ENCODE measurements at regions not wholly inside any gene's neighbourhood (a gene's known extent, or its start where the extent isn't known, plus 50 kb on each side); places are given as distances from the start of the nearest gene placed in this dataset.
A peak's percentile ranks its signal among the peaks of the same experiment; 100 is the strongest.
"Not testable (repeated sequence)": the region's sequence is repeated elsewhere in the genome, so short reads cannot be mapped to it uniquely, and the experiment has no call there.

- Histone ChIP-seq H3K27ac (no peak overlapping the region), H3K4me3 (no peak overlapping the region), H3K27me3 (no peaks in the 10 kb centered on the region), H3K4me1 (no peaks in the 10 kb centered on the region), H3K9me3 (no peaks in the 10 kb centered on the region), H3K36me3 (no peaks in the 10 kb centered on the region)
- intact Hi-C loops (cut with DNase I): no loop called here
- FAIRE-seq (no peak), DNase-seq (no peak), ATAC-seq (no peak)
- WGBS, 2 donors: 0 to 11% methylated on average over 1 of the region's 1 CpG
- TF ChIP-seq CTCF (IDR thresholded peaks at IDR 0.05): no peak
Observed at GRCh38 chr1:104259481-104259880, 509.8 kb downstream of the AMY1C start.

GRCh38 chr1:104263110-104263509 is 513.4 kb downstream of the AMY1C start:
- H3K4me1 ChIP-seq; H3K4me3 ChIP-seq; H3K27ac ChIP-seq; FAIRE-seq; intact Hi-C loops (cut with DNase I); H3K27me3 ChIP-seq; H3K9me3 ChIP-seq; ATAC-seq; H3K36me3 ChIP-seq: not testable (repeated sequence)
- peak in 1 of 6 donors; percentile 20 for DNase-seq
- WGBS, 2 donors: 77 to 81% methylated on average over 14 of the region's 14 CpGs

- 48 to 58% methylated on average over 2 of the region's 2 CpGs for WGBS, 2 donors
- Histone ChIP-seq H3K4me1 (no peaks in the 10 kb centered on the region), H3K4me3 (no peak overlapping the region), H3K27me3 (no peaks in the 10 kb centered on the region), H3K36me3 (no peaks in the 10 kb centered on the region), H3K27ac (no peak overlapping the region), H3K9me3 (no peaks in the 10 kb centered on the region)
- no peak for DNase-seq
- intact Hi-C loops (cut with DNase I): no loop called here
- ATAC-seq: no peak
- FAIRE-seq: no peak
- TF ChIP-seq CTCF (IDR thresholded peaks at IDR 0.05): no peak
Observed at GRCh38 chr1:104264521-104264920, 514.8 kb downstream of the AMY1C start.

GRCh38 chr1:104265163-104265562 is 515.5 kb downstream of the AMY1C start:
- intact Hi-C loops (cut with DNase I): no loop called here
- FAIRE-seq: no peak
- H3K9me3 ChIP-seq: no peaks in the 10 kb centered on the region
- no peak for TF ChIP-seq CTCF (IDR thresholded peaks at IDR 0.05)
- no peaks in the 10 kb centered on the region for H3K36me3 ChIP-seq
- ATAC-seq: no peak
- no peak overlapping the region for H3K27ac ChIP-seq
- no peaks in the 10 kb centered on the region for H3K4me1 ChIP-seq
- H3K4me3 ChIP-seq: no peak overlapping the region
- DNase-seq: no peak
- WGBS, 2 donors: 58 to 62% methylated on average over 4 of the region's 4 CpGs
- no peaks in the 10 kb centered on the region for H3K27me3 ChIP-seq

GRCh38 chr1:104266612-104267011 is 516.9 kb downstream of the AMY1C start:
- TF ChIP-seq CTCF (IDR thresholded peaks at IDR 0.05): no peak
- ATAC-seq: no peak
- Histone ChIP-seq H3K27ac (no peak overlapping the region), H3K4me1 (no peaks in the 10 kb centered on the region), H3K27me3 (no peaks in the 10 kb centered on the region), H3K4me3 (no peak overlapping the region), H3K9me3 (no peaks in the 10 kb centered on the region), H3K36me3 (no peaks in the 10 kb centered on the region)
- DNase-seq: no peak
- intact Hi-C loops (cut with DNase I): no loop called here
- WGBS, 2 donors: 29 to 33% methylated on average over 1 of the region's 1 CpG
- no peak for FAIRE-seq

GRCh38 chr1:104288322-104288721 is 538.6 kb downstream of the AMY1C start:
- not testable (repeated sequence) for FAIRE-seq

More at GRCh38 chr1:104288322-104288721, 538.6 kb downstream of the AMY1C start:
- H3K27me3 ChIP-seq; H3K4me3 ChIP-seq; H3K36me3 ChIP-seq; H3K4me1 ChIP-seq; DNase-seq; H3K9me3 ChIP-seq; intact Hi-C loops (cut with DNase I); H3K27ac ChIP-seq; ATAC-seq: not testable (repeated sequence)
- 69 to 82% methylated on average over 4 of the region's 4 CpGs for WGBS, 2 donors

Data from pancreas (tissue), 10 donors.